Motor neuron (in vitro differentiated cells): ENCODE measurements at regions not wholly inside any gene's neighbourhood (a gene's known extent, or its start where the extent isn't known, plus 50 kb on each side); places are given as distances from the start of the nearest gene placed in this dataset.

Source experiments
- ATAC-seq, 8 experiments: fragments of 200-7000 bp; cut with Tn5 transposase; replicated peaks in 6 of 8; 2 replicates each; pipeline ENCODE4 v1.8.0; 2021; ENCODE audit warnings: mild to moderate bottlenecking in 8 of 8, moderate library complexity in 8 of 8
- H3K27ac ChIP-seq, 2 donors: fragments of 250-450 bp; sonication (Bioruptor Pico); 2 replicates each; pipeline ENCODE4 v1.9.0; 2021; ENCODE audit warnings: antibody characterized with exemption in 2 of 2, mild to moderate bottlenecking in 2 of 2, moderate library complexity in 1 of 2
- H3K4me1 ChIP-seq, 2 donors: fragments of 250-450 bp; sonication (Bioruptor Pico); replicated peaks in 1 of 2; 2 replicates each; pipeline ENCODE4 v1.6.1; 2021; ENCODE audit warnings: antibody characterized with exemption in 2 of 2, mild to moderate bottlenecking in 2 of 2, moderate library complexity in 1 of 2
- H3K4me3 ChIP-seq, 5 donors: fragments of 250-450 bp; sonication (Bioruptor Pico); 2 replicates each; pipeline ENCODE4 v1.9.0; 2021; ENCODE audit warnings: antibody characterized with exemption in 5 of 5, mild to moderate bottlenecking in 5 of 5, moderate library complexity in 4 of 5
- WGBS, 10 experiments: fragments of 450-650 bp; shearing (Covaris generic); methylation state at CpG; one replicate each; pipeline ENCODE4 v1.0.0; 2022; 5-methylcytosine and 5-hydroxymethylcytosine counted together
- in situ Hi-C, 9 experiments: fragments of 400-800 bp; cut with MboI; loops; one replicate each; pipeline ENCODE4 v1.15.0; 2021; ENCODE audit warnings: low sequenced_read_pairs in 9 of 9, low pct_unique_long_range_greater_than_20kb in 2 of 9; ENCODE audit not compliant: unreplicated experiment in 9 of 9

DNA sequence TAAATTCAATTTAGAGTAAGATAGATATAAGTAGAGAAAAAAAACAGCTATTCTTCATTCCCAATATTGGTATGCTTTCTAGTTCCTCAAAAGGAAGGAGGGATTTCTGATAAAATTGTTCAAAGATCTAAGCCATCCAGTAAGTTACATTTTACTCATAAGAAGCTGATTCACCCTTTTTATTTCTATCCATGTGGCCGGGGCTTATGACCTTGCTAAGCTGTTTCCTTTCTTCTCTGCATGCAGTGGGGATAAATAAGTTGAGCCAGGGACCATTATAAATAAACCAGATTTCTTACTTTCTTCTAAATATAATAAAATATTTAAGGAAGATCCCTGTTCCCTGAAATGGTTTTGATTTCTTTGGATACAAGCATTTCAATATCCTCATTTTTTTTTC lies 502.3 kb downstream of the PDHA2 start:
- no peak overlapping the region for H3K4me3 ChIP-seq
- in situ Hi-C loops: no loop called here
- H3K4me1 ChIP-seq: peaks cover 0 to 5% of the 10 kb centered on the region in 2 donors
- 0 to 100% (median 86%) methylated on average over 1 of the region's 1 CpG; no CpG with 5 or more reads in 3 of the 10 experiments for WGBS, 10 experiments
- no peak overlapping the region for H3K27ac ChIP-seq
- no peak for ATAC-seq

DNA sequence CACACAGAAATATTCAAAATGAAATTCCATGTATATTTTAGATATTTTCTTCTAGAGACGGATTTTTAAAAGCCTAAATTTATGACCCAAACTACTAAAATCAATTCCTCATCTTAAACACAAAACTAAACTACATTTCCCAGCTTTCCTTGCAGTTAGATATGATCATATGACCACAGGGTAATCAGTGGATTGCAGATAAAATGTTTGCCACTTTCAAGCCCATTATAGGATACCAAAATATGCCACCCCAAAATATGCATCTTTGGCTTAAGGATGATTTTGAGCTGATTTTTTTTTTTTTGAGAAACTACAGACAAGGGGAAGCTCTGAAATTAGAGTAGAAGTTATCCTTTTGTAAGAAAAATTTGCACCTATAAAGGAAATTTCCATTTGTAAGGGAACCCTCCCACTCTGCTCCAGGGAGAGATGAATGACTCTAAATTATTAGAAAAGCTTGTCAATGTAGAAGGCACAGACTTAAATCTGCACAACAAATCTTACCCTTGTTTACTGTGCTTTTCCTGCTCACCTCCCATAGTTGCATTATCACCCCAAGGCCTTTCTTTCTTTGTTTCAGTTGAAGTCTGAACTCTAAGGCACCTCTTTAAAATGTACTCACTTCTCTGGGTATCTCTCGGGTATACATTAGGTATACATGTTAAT lies 503.0 kb downstream of the PDHA2 start:
- no peak overlapping the region for H3K27ac ChIP-seq
- peak in 3 of 8 experiments; percentile 43 to 68 (median 55) for ATAC-seq
- 0 to 80% (median 40%) methylated on average over 1 to 2 of the region's 2 CpGs; no CpG with 5 or more reads in 1 of the 10 experiments for WGBS, 10 experiments
- H3K4me3 ChIP-seq: no peak overlapping the region
- peaks cover 0 to 5% of the 10 kb centered on the region in 2 donors for H3K4me1 ChIP-seq
- in situ Hi-C loops: no loop called here

DNA sequence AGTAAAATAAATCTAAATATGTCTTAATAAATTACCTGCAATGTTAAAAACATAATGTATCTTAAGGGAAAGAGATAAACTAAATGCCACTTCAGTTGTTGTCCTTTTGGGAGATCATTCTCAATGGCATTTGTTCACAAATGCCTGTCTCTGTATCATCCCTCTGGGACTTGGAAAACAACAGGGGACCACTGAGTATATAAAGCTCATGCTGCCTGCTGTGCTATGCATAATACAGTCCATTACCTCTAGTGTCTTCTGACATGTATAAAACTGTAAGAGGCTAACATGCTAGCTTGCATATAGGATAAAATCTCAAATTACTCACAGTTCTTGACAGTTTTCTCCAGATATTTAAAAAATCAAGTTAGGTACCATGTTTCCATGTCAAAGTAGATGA lies 503.9 kb downstream of the PDHA2 start:
- no peak overlapping the region for H3K27ac ChIP-seq
- H3K4me3 ChIP-seq: no peak overlapping the region
- peaks cover 0 to 5% of the 10 kb centered on the region in 2 donors for H3K4me1 ChIP-seq
- in situ Hi-C loops: no loop called here
- ATAC-seq: no peak

DNA sequence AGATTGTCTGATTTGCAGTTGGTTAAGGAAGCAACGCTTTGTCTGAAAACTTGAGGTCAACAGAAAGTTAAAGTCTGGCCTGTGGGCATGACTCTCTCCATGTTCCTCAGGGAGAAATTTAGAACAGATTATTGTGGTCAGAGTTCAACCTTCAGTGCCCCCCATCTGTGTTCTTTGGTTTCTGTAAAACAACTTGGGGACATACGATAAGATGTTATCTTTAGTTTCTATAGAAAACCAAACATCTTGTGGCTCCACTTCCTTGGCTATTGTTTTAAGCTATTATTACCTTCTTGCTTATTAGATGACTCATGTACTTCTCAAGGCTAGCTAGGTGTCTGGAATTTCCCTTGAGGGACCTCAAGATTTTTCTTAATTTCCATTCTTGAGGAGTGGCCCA lies 507.7 kb downstream of the PDHA2 start:
- no peak overlapping the region for H3K4me3 ChIP-seq
- in situ Hi-C loops: no loop called here
- 29 to 94% (median 80%) methylated on average over 1 to 2 of the region's 2 CpGs; no CpG with 5 or more reads in 3 of the 10 experiments for WGBS, 10 experiments
- H3K27ac ChIP-seq: no peak overlapping the region
- ATAC-seq: no peak
- peaks cover 0 to 5% of the 10 kb centered on the region in 2 donors for H3K4me1 ChIP-seq

DNA sequence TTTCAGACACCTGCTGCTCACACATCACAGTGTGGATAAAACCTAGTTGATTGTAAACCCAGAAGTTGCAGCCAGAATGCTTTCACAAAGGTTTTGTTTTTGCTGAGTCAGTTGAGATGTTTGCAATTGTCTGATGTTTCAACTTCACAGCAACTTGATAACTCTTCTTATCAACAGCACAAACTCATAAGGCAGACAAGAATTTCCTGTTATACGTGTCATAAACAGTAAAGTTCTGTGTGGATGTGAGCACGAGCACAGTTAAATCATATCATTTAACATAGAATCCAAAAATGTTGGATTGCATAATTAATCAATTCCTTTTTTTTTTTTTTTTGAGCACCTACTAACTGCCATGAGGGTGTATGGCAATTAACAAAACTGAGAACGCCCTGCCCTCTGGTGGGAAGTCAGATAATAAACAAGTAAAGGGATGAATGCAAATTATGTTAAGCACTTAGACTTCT lies 512.2 kb downstream of the PDHA2 start:
- Histone ChIP-seq H3K27ac (no peak overlapping the region), H3K4me1 (no peaks in the 10 kb centered on the region), H3K4me3 (no peak overlapping the region)
- peak in 1 of 8 experiments; percentile 35 for ATAC-seq
- in situ Hi-C loops: no loop called here
- 8 to 100% (median 68%) methylated on average over 1 to 3 of the region's 3 CpGs; no CpG with 5 or more reads in 2 of the 10 experiments for WGBS, 10 experiments

DNA sequence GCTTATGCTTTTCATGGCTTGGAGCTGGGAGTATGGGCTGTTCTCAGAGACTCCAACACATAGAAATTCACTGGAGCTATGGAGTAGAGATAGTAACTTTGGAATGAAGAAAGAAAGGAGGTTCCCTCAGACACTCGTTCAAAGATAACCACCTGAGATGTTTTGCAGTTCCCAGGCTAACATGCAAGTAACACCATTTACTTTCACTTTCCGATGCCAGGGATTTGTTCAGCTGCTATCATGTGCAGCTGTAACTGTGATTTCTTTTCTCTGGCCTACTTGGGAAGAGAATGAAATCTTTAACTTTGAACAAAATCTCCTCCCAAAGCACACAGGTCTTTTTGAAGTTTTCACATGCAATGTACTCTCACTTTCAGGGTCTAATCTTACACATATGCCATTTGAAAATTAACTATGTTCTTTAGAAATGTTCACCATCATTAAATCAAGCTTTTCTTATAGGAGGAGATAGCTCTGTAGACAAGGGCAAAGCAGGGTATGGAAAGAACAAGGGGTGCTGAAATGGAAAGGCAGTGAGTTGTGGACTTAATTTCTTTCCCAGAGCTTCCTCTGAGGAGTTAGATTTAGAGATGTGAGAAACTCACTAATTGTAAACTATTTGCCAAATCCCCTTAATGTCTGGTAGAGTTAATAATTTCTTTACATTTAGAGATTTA lies 514.3 kb downstream of the PDHA2 start:
- WGBS, 10 experiments: 0 to 100% (median 77%) methylated on average over 1 to 2 of the region's 2 CpGs
- Histone ChIP-seq H3K4me1 (no peaks in the 10 kb centered on the region), H3K27ac (no peak overlapping the region), H3K4me3 (no peak overlapping the region)
- in situ Hi-C loops: no loop called here
- ATAC-seq: peak in 1 of 8 experiments; percentile 52

DNA sequence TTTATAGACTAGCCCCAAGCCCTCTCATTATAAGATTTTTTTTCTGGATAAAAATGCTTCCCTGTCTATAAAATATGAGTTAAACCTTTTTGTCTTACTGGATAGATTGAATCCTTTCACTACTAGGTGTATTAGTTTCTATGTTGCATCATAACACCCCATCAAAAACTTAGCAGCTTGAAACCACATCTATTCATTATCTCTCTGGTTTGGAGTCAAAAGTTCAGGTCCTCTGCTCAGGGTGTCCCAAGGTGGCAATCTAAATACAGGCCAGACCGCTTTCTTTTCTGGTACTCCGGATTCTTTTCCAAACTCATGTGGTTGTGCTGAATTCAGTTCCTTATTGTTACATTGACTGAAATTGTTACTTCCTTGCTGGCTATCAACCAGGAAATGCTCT lies 515.5 kb downstream of the PDHA2 start:
- Histone ChIP-seq H3K4me1 (no peaks in the 10 kb centered on the region), H3K4me3 (no peak overlapping the region), H3K27ac (no peak overlapping the region)
- WGBS, 10 experiments: 5 to 100% (median 100%) methylated on average over 2 of the region's 2 CpGs; no CpG with 5 or more reads in 3 of the 10 experiments
- no peak for ATAC-seq
- in situ Hi-C loops: no loop called here

DNA sequence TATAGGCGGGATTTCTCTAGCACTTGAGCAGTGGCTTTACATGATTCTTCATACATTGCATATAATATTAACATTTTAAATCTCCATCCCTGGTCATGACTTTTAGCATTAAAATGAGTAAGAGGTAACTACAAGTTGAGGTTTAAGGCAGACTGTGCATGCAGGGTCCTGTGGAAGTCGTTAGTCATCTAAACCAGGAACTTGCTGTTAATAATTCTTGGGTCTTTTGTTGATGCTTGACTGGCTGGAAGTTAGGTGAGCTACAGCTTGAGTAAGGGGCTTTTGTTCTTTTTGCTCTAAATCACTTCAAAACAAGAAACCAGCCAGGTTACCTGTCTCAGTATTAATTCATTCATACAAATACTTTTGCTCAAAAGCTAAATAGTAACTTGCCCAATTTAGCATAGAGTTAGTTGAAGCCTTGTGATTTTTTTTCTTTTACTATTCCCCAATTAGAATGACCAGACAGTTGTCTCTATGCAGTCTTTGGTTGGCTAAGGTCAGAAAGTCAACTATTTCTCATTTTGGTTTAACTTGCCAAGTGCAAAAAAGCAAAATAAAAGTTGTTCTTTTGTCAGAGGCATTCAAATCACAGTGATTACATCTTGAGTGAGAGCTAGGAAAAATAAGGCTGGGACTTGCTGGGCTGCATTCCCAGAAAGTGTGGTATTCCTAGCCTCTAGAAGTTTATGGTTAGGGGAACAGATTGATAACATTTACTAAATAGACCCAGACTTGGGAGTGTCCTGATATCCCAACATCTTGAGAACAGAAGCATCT lies 516.9 kb downstream of the PDHA2 start:
- WGBS, 10 experiments: 0 to 100% (median 62%) methylated on average over 1 to 2 of the region's 2 CpGs; no CpG with 5 or more reads in 2 of the 10 experiments
- Histone ChIP-seq H3K4me3 (no peak overlapping the region), H3K27ac (no peak overlapping the region), H3K4me1 (no peaks in the 10 kb centered on the region)
- no peak for ATAC-seq
- in situ Hi-C loops: no loop called here

DNA sequence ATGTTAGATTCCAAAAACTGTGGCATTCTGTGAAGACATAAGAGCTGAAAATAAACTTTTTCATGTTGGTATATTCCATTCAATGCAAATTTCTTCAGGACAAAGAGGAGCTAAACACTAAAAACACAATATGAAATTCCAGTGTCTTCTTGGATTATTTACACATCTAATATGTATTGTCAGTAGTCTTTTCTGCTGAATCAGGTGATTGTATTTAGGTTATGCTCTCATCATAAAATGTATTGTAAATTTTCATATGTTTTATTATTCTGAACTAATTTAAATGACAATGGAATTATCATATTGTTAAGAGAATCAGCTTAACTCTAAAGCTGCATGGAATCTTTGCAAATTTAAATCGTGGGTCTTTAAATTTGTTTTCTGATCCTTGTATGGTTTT lies 526.7 kb downstream of the PDHA2 start:
- no peak overlapping the region for H3K4me3 ChIP-seq
- no peak for ATAC-seq
- no peak overlapping the region for H3K27ac ChIP-seq
- H3K4me1 ChIP-seq: no peaks in the 10 kb centered on the region
- in situ Hi-C loops: no loop called here
- WGBS, 10 experiments: 0 to 100% (median 66%) methylated on average over 1 of the region's 1 CpG

DNA sequence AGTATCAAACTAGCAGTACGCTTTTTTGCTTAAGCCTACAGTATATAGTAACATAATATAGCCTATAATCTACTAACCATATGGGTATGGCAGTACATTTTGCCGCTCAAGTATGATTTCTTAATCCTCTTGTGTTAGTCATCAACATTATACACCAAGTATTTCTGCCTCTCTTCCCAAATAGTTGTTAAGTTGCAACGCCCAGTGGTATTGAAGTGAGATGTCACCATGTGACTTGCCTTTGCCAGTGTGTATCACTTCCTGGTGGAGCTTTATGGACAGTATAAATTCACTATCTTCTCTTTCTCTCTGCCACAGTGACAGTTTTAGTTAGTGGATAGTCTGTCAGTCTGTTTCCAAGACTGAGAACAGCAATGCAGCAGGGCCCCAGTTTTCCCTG lies 535.5 kb downstream of the PDHA2 start:
- Histone ChIP-seq H3K27ac (no peak overlapping the region), H3K4me3 (no peak overlapping the region), H3K4me1 (no peaks in the 10 kb centered on the region)
- 0 to 100% (median 50%) methylated on average over 2 to 3 of the region's 3 CpGs; no CpG with 5 or more reads in 3 of the 10 experiments for WGBS, 10 experiments
- peak in 1 of 8 experiments; percentile 60 for ATAC-seq
- in situ Hi-C loops: no loop called here

DNA sequence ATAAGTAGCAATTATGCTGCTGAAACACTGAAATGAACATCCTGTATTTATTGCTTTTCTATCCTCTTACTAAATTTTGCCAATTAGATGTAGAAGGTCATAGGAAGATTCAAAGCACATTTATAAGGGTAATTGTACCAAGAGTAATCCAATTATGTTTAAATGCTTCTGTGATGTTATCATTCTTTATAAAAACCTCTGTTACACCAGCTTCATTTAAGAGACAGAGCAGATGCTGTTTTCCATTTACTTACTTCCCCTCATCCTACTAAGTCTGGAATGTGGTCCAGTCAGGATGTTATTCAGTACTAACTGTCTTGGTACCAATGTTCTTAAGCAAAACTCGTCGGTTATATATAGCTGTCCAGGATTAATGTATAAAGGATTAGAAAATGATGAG lies 539.6 kb downstream of the PDHA2 start:
- WGBS, 10 experiments: 12 to 100% (median 86%) methylated on average over 2 of the region's 2 CpGs; no CpG with 5 or more reads in 3 of the 10 experiments
- Histone ChIP-seq H3K4me3 (no peak overlapping the region), H3K27ac (no peak overlapping the region), H3K4me1 (no peaks in the 10 kb centered on the region)
- peak in 1 of 8 experiments; percentile 21 for ATAC-seq
- in situ Hi-C loops: no loop called here

DNA sequence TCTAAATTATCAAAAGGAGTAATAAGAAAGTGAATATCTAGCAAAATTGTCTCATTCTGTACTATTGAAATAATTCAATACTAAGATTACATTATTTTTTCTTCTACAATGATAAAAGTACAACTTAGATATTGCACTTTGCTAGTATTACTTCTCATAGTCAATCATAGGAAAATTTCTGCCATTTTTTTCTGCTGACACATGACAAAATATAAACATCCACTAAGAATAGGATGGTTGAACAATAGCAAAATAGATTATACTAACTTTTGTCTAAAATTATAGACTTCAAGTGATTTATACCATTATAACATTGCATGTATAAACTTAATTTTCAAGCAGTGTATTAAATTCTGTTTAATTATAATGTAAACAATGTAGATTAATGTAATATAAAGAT lies 540.2 kb downstream of the PDHA2 start:
- H3K27ac ChIP-seq: no peak overlapping the region
- H3K4me1 ChIP-seq: no peaks in the 10 kb centered on the region
- no peak overlapping the region for H3K4me3 ChIP-seq
- in situ Hi-C loops: no loop called here
- ATAC-seq: no peak

DNA sequence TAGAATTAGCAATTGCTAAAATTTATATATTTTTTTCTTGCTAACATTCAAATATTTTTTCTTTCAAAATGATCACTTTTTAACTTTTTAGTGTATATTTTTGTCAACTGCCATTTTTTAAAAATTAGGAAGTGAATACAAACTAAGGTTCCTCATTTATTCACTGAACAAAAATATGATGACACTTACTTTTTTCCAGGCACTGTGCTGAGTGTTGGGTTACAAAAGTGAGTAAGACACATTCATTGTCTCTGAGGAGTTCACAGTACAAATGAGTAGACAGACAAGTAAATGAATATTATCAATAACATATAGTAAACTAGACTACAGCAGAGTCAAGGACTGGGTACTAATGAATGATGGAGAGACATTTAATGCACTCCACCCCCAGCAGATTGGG lies 543.5 kb downstream of the PDHA2 start:
- Histone ChIP-seq H3K4me3 (no peak overlapping the region), H3K27ac (no peak overlapping the region), H3K4me1 (no peaks in the 10 kb centered on the region)
- ATAC-seq: no peak
- in situ Hi-C loops: no loop called here
